Body of pancreas (tissue), 4 donors: ENCODE measurements at regions not wholly inside any gene's neighbourhood (a gene's known extent, or its start where the extent isn't known, plus 50 kb on each side); places are given as distances from the start of the nearest gene placed in this dataset.
"Not testable (repeated sequence)": the region's sequence is repeated elsewhere in the genome, so short reads cannot be mapped to it uniquely, and the experiment has no call there.

Experiments used
- POLR2A ChIP-seq, 3 donors: fragments of 450-650 bp; IDR thresholded peaks; one replicate each; pipeline ENCODE4 v1.6.1; 2016; ENCODE audit warnings: antibody characterized with exemption in 3 of 3, mild to moderate bottlenecking in 2 of 3
- TF ChIP-seq, protein P1 (sequence below), 7 experiments: fragments of 450-650 bp in 4 of 7; fragments of 200-600 bp in 3 of 7; sonication (generic) in 3 of 7; IDR thresholded peaks; one replicate each; pipeline ENCODE4 v1.5.1; 2016 to 2019; ENCODE audit warnings: antibody characterized with exemption in 7 of 7

GRCh38 chr9:16066201-16066600 lies 513.4 kb downstream of the CCDC171 start:
- TF ChIP-seq, protein P1, sequence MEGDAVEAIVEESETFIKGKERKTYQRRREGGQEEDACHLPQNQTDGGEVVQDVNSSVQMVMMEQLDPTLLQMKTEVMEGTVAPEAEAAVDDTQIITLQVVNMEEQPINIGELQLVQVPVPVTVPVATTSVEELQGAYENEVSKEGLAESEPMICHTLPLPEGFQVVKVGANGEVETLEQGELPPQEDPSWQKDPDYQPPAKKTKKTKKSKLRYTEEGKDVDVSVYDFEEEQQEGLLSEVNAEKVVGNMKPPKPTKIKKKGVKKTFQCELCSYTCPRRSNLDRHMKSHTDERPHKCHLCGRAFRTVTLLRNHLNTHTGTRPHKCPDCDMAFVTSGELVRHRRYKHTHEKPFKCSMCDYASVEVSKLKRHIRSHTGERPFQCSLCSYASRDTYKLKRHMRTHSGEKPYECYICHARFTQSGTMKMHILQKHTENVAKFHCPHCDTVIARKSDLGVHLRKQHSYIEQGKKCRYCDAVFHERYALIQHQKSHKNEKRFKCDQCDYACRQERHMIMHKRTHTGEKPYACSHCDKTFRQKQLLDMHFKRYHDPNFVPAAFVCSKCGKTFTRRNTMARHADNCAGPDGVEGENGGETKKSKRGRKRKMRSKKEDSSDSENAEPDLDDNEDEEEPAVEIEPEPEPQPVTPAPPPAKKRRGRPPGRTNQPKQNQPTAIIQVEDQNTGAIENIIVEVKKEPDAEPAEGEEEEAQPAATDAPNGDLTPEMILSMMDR (IDR thresholded peaks at IDR 0.05): not testable (repeated sequence)
- TF ChIP-seq POLR2A (IDR thresholded peaks at IDR 0.05): not testable (repeated sequence)
